GM23248 (cell line): ENCODE measurements at regions not wholly inside any gene's neighbourhood (a gene's known extent, or its start where the extent isn't known, plus 50 kb on each side); places are given as distances from the start of the nearest gene placed in this dataset.

Experiments
- EZH2 ChIP-seq: fragments of 200-600 bp; sonication (generic); IDR thresholded peaks from 2 replicates; pipeline ENCODE4 v1.6.1; 2018; ENCODE audit warnings: antibody characterized with exemption, mild to moderate bottlenecking; ENCODE audit not compliant: insufficient read depth, poor library complexity, severe bottlenecking
- EZH2phosphoT487 ChIP-seq: fragments of 200-600 bp; sonication (generic); IDR thresholded peaks from 2 replicates; pipeline ENCODE4 v1.6.1; 2018; ENCODE audit warnings: antibody characterized with exemption, moderate library complexity, mild to moderate bottlenecking, low read depth; ENCODE audit not compliant: insufficient read depth

DNA sequence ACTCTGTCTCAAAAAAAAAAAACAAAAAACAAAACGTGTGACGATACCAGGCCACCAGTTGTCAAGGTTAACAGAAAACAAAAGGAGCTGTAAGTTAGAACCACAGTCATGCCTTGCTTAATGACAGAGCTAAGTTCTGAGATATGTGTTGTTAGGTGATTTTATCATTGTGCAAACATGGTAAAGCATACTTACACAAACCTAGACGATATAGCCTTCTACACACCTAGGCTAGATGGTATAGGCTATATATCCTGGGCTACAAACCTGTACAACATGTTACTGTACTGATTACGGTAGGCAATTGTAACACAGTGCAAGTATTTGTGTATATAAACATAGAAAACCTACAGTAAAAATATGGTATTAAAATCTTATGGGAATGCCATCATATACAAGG lies 564.2 kb downstream of the HTR7 start:
- TF ChIP-seq EZH2phosphoT487 (no peak), EZH2 (no peak)
